Activated CD4-positive, alpha-beta T cell treated with anti-CD3 and anti-CD28 coated beads, Interleukin-2, amount 10 ng/mL, durations not matched to agents 24 days and 14 days (primary cell): ENCODE measurements at regions not wholly inside any gene's neighbourhood (a gene's known extent, or its start where the extent isn't known, plus 50 kb on each side); places are given as distances from the start of the nearest gene placed in this dataset.
A peak's percentile ranks its signal among the peaks of the same experiment; 100 is the strongest.
"Not testable (repeated sequence)": the region's sequence is repeated elsewhere in the genome, so short reads cannot be mapped to it uniquely, and the experiment has no call there.

ENCODE experiments used
- DNase-seq: peaks from one replicate; pipeline ENCODE4 v3.0.0; 2022
- H3K27ac Mint-ChIP-seq: one replicate; pipeline ENCODE4 v1.8.0; 2022; ENCODE audit warnings: mild to moderate bottlenecking, mixed read lengths
- H3K27me3 Mint-ChIP-seq: one replicate; pipeline ENCODE4 v1.8.0; 2022; ENCODE audit warnings: mixed read lengths
- H3K36me3 Mint-ChIP-seq: one replicate; pipeline ENCODE4 v1.8.0; 2022; ENCODE audit warnings: low read depth, mild to moderate bottlenecking, mixed read lengths
- H3K4me1 Mint-ChIP-seq: one replicate; pipeline ENCODE4 v1.8.0; 2021; ENCODE audit warnings: mixed read lengths
- H3K4me3 Mint-ChIP-seq: one replicate; pipeline ENCODE4 v1.8.0; 2022; ENCODE audit warnings: mild to moderate bottlenecking, moderate library complexity, mixed read lengths
- H3K9me3 Mint-ChIP-seq: one replicate; pipeline ENCODE4 v1.8.0; 2021; ENCODE audit warnings: mixed read lengths
- intact Hi-C: fragments of 100-400 bp; cut with micrococcal nuclease; formaldehyde crosslinking; loops from one replicate; pipeline ENCODE4 v1.15.1; 2023

DNA sequence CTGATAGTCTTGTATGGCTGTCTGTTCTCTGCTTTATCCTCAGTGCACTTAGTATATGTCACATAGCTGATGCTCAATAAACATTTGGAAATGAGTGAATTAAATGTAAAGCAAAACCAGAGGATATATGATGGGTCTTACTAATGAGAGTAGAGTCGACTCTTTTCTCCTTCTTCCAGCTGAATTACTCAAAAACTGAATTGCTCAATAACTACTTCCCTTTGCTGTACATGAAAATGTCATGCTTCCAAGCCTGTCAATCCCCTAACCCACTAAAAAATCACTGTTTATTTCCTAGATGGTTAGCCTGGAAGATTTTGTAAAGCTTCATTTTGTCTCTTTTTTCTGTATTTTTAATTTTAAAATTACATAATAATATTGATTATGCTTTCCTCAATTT lies 88.0 kb downstream of the OR13A1 start:
- H3K9me3 Mint-ChIP-seq: peaks cover 8% of the 10 kb centered on the region
- DNase-seq: no peak
- no peak overlapping the region for H3K27ac Mint-ChIP-seq
- peaks cover 23% of the 10 kb centered on the region for H3K27me3 Mint-ChIP-seq
- H3K4me1 Mint-ChIP-seq: no peaks in the 10 kb centered on the region
- H3K36me3 Mint-ChIP-seq: no peaks in the 10 kb centered on the region
- intact Hi-C loops: no loop called here
- H3K4me3 Mint-ChIP-seq: no peak overlapping the region

DNA sequence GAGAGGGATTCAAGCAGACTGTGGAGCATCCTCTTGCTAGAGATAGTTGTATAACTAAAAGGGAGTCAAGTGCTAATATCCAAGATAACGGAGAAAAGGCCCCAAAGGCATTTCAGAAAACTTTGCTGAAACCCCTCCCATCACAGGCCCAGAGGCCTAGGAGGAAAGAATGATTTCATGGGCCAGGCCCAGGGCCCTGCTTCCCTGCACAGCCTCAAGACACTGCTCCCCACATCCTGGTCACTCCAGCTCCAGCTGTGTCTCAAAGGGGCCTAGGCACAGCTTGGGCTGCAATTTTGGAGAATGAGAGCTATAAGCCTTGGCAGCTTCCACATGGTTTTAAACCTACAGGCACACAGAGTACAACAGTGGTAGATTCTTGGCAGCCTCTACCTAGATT lies 85.6 kb downstream of the OR13A1 start:
- intact Hi-C loops: loop anchor here (10.0 kb wide), 1 partner anchor 225 kb away; the partner anchor contains the start of gene ZNF22
- Mint-ChIP-seq H3K9me3 (peaks cover 8% of the 10 kb centered on the region), H3K27me3 (peaks cover 33% of the 10 kb centered on the region), H3K36me3 (no peaks in the 10 kb centered on the region), H3K4me1 (no peaks in the 10 kb centered on the region), H3K4me3 (no peak overlapping the region), H3K27ac (no peak overlapping the region)
- DNase-seq: no peak

DNA sequence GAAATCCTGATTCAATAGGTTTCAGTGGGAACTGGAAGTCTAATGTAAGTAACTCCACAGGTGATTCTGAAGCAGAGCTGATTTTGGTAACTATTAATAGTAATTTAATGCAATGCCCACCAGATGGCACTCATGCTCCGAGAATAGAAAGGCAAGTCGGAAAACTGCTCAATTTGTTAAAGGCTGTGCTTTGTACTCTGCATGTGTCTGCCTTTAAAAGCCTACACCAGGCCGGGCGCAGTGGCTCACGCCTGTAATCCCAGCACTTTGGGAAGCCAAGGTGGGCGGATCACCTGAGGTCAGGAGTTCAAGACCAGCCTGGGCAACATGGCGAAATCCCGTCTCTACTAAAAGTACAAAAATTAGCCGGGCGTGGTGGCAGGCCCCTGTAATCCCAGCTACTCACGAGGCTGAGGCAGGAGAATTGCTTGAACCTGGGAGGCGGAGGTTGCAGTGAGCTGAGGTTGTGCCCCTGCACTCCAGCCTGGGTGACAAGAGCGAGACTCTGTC lies 80.1 kb downstream of the OR13A1 start:
- H3K9me3 Mint-ChIP-seq, H3K36me3 Mint-ChIP-seq, H3K4me3 Mint-ChIP-seq, H3K27ac Mint-ChIP-seq: not testable (repeated sequence)
- H3K27me3 Mint-ChIP-seq: peaks cover 14% of the 10 kb centered on the region
- intact Hi-C loops: loop anchor here (5.0 to 10.0 kb wide), 4 partner anchors 231 to 792 kb away; partner anchors contain the start of genes ZFAND4 and ZNF22
- DNase-seq: peak; percentile 91
- peaks cover 12% of the 10 kb centered on the region for H3K4me1 Mint-ChIP-seq

DNA sequence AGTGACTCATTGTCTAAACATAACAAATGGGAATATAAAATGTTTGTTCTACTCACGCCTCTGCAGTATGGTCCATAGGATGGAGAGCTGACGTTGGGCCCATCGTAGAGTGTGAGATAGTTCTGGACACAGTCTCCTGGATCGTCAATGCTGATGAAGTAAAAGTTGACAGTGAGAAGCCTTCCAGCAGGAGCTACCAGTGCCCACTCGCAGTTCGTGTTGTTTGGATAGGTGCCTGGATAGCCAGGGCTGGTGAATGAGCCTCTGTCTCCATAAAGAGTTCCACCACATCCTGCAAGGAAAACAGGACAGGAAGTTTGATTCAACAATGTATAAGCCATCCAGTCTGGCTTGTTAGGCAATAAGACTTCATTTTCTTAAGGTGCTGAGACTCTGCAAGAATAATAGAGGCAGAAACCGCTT lies 79.6 kb downstream of the OR13A1 start:
- Mint-ChIP-seq H3K4me1 (peaks cover 12% of the 10 kb centered on the region), H3K4me3 (no peak overlapping the region), H3K27me3 (peaks cover 13% of the 10 kb centered on the region), H3K27ac (no peak overlapping the region), H3K9me3 (no peaks in the 10 kb centered on the region), H3K36me3 (no peaks in the 10 kb centered on the region)
- intact Hi-C loops: loop anchor here (5.0 to 10.0 kb wide), 4 partner anchors 231 to 791 kb away; partner anchors contain the start of genes ZFAND4 and ZNF22
- DNase-seq: no peak

DNA sequence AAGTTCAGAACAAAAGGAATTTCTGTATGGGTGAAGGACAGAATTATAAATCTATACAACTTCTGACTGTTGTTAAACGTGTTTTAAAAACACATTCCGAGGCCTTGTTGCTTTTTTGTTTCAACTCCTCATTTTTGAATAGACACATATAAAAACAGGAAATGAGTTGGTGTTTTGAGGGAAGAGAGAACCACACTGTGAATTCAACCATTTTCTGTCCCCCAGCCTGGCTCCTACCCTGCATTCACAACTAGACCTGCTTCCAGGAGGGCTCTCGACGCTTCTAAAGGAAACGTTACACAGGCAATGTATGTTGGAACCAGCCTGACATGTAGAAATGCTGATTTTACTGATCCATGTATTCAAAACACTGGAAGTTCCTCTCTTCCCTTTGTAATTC lies 76.5 kb downstream of the OR13A1 start:
- H3K27ac Mint-ChIP-seq: peak overlapping the region; percentile 25
- peaks cover 25% of the 10 kb centered on the region for H3K4me1 Mint-ChIP-seq
- H3K27me3 Mint-ChIP-seq: peaks cover 1% of the 10 kb centered on the region
- no peak for DNase-seq
- H3K36me3 Mint-ChIP-seq: no peaks in the 10 kb centered on the region
- intact Hi-C loops: loop anchor here (5.0 to 10.0 kb wide), 4 partner anchors 228 to 788 kb away; partner anchors contain the start of genes ZFAND4 and ZNF22
- H3K4me3 Mint-ChIP-seq: no peak overlapping the region
- no peaks in the 10 kb centered on the region for H3K9me3 Mint-ChIP-seq

DNA sequence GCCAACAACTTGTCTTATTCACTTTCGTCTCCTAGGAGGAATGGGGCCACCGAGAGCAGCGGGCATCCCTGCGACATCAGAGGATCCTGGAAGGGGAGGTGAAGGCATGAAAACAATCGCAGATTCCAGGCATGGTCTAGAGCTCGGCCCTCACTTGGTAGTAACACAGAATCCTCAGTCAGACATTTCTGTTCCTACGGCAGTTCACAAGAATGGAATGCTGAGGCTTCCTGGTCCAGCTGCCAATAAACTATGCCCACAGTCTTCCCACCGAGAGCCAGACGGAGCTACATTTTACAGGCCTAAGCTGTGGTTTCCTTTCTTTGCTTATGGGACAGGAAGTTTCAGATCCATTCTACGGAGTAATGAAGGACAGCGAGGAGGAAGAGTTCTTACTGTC lies 75.8 kb downstream of the OR13A1 start:
- DNase-seq: no peak
- H3K36me3 Mint-ChIP-seq: no peaks in the 10 kb centered on the region
- H3K4me1 Mint-ChIP-seq: peaks cover 25% of the 10 kb centered on the region
- H3K9me3 Mint-ChIP-seq: no peaks in the 10 kb centered on the region
- H3K27me3 Mint-ChIP-seq: no peaks in the 10 kb centered on the region
- no peak overlapping the region for H3K4me3 Mint-ChIP-seq
- intact Hi-C loops: loop anchor here (5.0 to 10.0 kb wide), 4 partner anchors 228 to 788 kb away; partner anchors contain the start of genes ZFAND4 and ZNF22
- no peak overlapping the region for H3K27ac Mint-ChIP-seq

DNA sequence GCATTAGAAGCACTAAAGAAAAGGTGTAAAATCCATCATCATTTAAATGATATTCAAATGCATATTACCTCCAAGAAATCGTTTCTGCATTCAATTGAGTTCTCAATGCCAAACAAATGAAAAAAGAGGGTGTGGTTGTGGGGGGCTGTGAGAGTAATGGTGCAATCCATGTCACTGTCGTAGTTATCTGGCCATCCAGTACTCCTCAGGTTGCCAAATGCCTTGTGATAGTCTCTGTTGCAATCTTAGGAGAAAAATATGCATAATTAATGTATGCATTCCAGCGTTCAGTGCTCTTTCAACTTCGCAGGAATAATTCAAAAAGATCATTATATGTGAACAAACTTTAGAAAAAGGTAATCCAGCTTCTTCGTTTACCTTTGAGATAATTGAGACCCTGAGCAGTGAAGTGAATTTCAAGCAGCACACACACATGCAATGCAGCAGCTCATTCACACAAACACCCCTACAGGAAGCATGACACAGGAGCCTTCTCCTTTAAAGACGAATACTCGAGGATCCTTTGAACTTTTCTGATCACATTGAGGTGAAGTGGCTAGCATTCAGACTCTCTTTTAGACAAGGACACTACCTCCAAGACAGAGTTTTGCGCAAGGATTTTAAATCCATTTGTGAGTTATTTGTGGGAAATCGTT lies 73.4 kb downstream of the OR13A1 start:
- H3K4me1 Mint-ChIP-seq: peaks cover 21% of the 10 kb centered on the region
- intact Hi-C loops: no loop called here
- no peak for DNase-seq
- no peak overlapping the region for H3K4me3 Mint-ChIP-seq
- no peaks in the 10 kb centered on the region for H3K36me3 Mint-ChIP-seq
- H3K9me3 Mint-ChIP-seq: no peaks in the 10 kb centered on the region
- no peak overlapping the region for H3K27ac Mint-ChIP-seq
- H3K27me3 Mint-ChIP-seq: no peaks in the 10 kb centered on the region

DNA sequence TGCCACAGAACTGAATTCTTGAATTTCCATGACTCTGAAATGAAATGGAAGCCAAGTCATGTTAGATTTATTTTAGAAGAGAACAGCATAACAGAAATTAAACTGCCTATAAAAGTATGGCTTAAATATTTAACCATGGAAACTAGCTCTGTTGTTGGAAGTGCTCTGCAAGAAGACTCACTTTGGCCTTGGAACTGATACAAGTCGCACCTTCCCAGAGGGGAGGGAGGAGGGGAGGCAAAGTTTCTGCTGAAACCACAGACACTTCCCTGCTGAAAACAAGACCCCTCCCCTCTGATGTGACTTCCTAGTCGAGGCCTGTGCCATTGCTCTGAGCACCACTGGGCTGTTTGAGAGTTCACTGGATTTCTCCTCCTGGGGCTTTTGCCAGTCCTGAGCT lies 72.1 kb downstream of the OR13A1 start:
- H3K4me1 Mint-ChIP-seq: peaks cover 20% of the 10 kb centered on the region
- no peak for DNase-seq
- no peak overlapping the region for H3K4me3 Mint-ChIP-seq

DNA sequence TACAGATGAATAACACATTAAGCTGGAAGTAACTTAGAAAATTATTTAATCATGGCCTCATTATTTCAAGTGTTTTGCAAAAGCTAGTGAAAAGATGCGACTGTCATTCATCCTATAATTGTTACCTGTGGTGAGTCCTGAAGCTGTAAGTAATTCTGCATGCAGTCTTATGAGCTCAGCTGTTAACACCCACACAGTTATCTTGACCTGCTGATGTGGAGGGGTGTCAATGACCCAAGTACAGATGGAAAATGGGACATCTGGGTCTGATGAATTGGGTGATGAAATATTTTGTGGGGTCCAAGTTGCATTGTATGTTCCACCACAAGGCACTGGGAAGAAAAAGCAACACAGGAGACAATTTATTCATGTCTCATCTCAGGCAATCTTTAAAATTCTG lies 68.9 kb downstream of the OR13A1 start:
- Mint-ChIP-seq H3K9me3 (no peaks in the 10 kb centered on the region), H3K27ac (no peak overlapping the region), H3K27me3 (peaks cover 17% of the 10 kb centered on the region), H3K4me3 (no peak overlapping the region), H3K4me1 (peaks cover 14% of the 10 kb centered on the region), H3K36me3 (no peaks in the 10 kb centered on the region)
- no peak for DNase-seq
- intact Hi-C loops: no loop called here

More for the DNA sequence above, 72.1 kb downstream of the OR13A1 start:
- H3K36me3 Mint-ChIP-seq: no peaks in the 10 kb centered on the region
- H3K9me3 Mint-ChIP-seq: no peaks in the 10 kb centered on the region
- intact Hi-C loops: no loop called here
- no peak overlapping the region for H3K27ac Mint-ChIP-seq
- peaks cover 6% of the 10 kb centered on the region for H3K27me3 Mint-ChIP-seq

DNA sequence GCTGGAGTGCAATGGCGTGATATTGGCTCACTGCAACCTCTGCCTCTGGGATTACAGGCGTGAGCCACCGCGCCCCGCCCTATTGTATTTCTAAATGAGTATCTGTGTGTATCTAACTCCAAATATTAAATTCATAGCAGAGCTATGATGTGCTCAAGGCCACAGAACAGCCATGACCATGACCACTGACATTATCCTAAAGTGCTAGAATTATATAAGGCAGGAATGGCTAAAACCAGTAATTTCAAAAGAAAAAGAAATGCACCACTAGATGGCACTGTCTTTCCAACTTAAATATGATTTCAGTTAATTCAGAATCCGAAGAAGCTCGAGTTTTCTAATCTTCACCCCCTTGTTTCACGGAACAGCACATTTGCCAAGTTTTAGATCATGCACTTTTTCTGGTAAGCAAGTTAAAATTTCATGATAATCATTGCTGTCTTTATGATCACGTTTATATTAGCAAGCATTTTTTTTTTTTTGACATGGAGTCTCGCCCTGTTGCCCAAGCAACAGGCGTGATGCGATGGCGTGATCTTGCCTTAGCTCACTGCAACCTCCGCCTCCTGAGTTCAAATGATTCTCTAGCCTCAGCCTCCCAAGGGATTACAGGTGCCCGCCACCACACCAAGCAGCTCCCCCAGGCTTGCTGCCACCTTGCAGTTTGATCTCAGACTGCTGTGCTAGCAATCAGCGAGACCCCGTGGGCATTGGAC lies 65.3 kb downstream of the OR13A1 start:
- Mint-ChIP-seq H3K4me1 (peaks cover 16% of the 10 kb centered on the region), H3K27me3 (peaks cover 20% of the 10 kb centered on the region), H3K36me3 (no peaks in the 10 kb centered on the region), H3K9me3 (no peaks in the 10 kb centered on the region), H3K27ac (no peak overlapping the region), H3K4me3 (peak overlapping the region; percentile 51)
- intact Hi-C loops: loop anchor here (5.0 to 10.0 kb wide), 4 partner anchors 122 to 422 kb away; partner anchors contain the start of genes ALOX5 and ZFAND4
- DNase-seq: peak; percentile 74

DNA sequence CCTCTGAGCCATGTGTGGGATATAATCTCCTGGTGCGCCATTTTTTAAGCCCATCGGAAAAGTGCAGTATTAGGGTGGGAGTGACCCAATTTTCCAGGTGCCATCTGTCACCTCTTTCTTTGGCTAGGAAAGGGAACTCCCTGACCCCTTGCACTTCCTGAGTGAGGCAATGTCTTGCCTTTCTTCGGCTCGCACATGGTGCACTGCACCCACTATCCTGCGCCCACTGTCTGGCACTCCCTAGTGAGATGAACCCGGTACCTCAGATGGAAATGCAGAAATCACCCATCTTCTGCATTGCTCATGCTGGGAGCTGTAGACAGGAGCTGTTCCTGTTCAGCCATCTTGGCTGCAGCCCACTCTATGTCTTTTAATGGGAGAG lies 64.7 kb downstream of the OR13A1 start:
- not testable (repeated sequence) for H3K9me3 Mint-ChIP-seq

More for the DNA sequence above, 64.7 kb downstream of the OR13A1 start:
- peaks cover 16% of the 10 kb centered on the region for H3K4me1 Mint-ChIP-seq
- H3K4me3 Mint-ChIP-seq, H3K27ac Mint-ChIP-seq, H3K36me3 Mint-ChIP-seq: not testable (repeated sequence)
- intact Hi-C loops: loop anchor here (5.0 to 10.0 kb wide), 4 partner anchors 122 to 422 kb away; partner anchors contain the start of genes ALOX5 and ZFAND4
- DNase-seq: peak; percentile 52
- H3K27me3 Mint-ChIP-seq: peaks cover 20% of the 10 kb centered on the region
